ENCODE measurements at regions not wholly inside any gene's neighbourhood (a gene's known extent, or its start where the extent isn't known, plus 50 kb on each side); places are given as distances from the start of the nearest gene placed in this dataset.

DNA sequence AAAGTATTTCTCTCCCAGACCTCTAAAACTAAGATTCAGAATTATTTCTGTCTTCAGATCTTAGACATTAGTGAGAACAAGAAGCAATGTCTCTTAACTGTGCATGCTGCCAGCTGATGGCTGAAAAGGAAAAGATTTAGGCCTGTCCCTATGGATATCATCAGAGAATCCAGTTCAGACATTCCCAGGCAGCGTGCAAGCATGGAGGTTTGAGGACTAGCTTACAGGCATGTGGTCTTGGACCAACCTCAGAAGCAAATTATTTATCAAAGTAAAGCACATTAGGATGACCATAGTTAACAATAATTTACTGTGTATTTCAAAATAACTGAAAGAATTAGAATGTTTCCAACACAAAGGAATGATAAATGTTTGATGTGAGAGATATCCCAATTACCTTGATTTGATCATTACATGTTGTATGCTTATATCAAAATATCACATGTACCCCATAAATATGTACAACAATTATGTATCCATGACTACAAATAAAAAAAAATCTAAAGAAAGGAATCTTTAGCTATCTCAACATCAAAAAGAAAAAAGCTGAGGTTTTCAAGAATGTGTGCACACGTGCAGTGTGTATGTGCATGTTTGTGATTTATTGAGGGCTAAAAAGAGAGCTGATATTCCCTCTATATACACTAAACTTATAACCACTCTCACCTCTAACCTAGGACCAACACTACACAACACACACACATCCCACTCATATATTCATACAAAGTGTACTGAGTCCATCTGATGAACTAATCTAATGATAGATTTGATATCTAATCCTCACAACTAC is 108.9 kb upstream of the THBS1 start:
- DNase-seq: no peak

- DNase-seq: no peak
Observed at GRCh38 chr15:39472621-39473297, 108.1 kb upstream of the THBS1 start.

GRCh38 chr15:39473298-39473947 is 107.5 kb upstream of the THBS1 start:
- no peak for DNase-seq

DNA sequence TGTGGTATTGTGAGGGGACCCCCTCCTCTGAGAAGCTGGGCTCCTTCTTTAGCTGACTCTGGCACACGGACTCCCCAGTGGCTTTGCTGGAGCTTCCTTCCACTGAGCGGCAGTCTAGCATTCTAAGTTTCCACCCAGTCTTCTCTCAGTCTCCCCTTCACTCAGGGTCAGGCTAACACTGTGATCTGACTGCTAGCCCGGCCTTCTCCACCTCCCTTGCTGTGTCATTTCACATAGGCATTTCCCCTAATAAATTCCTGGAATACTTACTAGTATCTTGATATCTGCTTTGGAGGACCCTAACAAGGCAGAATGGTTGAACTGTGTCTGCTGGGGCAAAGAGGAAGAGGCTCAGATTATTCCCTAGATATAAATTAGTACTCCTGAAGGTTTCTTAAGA is 106.2 kb upstream of the THBS1 start:
- DNase-seq: no peak

DNA sequence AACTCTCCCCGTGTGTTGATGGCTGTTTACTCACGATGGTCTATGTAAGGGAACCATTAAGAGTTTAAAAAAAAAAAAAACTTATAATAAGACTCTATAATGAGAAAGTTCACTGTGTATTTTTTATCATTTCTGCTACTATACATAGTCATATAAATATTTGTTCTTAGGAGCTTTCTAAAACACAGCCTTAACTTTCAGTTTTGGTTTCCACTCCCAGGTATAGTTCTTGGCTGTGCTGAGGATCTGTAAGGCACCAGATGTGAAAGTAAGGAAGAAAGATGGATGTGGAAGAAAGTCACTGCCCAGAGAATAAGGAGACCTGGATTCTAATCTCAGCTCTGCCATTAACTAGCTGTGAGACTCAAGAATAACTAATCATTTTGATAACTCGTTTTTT is 101.9 kb upstream of the THBS1 start:
- no peak for DNase-seq

DNA sequence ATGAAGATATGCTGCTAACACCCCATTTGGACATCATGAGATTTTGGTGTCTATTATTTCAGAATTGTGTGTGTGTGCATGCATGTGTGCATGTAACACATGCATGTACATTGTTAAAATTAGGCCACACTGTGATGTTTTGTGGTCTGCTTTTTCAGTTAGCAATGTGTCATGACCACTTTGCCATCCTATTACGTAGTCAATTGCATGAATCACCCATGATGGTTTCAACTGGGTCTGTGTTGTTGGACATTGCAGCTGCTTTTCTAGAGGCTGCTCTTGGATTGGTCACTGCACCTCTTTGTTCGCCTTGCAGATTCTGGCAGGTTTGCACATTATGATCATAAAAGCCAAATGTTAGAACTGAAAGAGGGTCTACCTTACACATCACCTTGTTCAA is 101.0 kb upstream of the THBS1 start:
- no peak for DNase-seq

- DNase-seq: no peak
Observed at GRCh38 chr15:39482459-39482858, 98.4 kb upstream of the THBS1 start.

GRCh38 chr15:39486621-39487457 is 94.0 kb upstream of the THBS1 start:
- no peak for DNase-seq

DNA sequence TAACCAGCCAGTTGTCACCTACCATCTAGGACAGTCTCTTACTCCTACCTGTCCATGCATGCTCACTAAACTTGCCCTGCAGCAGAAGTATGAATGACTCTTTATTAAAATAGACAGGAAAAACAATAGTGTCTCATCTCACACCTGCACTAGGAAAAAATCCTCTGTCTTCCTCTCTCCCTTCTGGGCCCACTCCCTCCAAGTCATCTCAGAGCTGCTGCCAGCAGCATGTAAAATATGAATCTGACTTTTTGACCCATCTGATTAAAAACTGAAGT is 93.5 kb upstream of the THBS1 start:
- no peak for DNase-seq

DNA sequence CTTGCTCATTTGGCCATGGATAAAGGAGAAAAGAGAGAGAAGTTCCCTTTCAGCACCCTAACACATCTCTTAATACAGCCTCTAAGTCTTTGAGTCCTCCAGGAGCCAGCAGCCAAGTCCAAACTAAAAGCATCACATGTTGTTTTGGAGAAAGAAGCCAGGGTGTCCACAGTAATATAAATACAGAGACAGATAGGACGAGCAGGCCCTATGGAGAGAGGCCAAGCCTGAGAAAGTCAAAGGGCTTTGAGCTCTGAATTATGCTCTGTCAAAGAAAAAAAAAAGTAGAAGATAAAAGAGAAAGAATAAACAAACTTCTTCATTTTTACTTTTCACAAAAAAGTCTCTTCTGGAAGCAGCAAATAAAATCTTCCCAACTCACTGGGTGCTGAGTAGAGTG is 92.4 kb upstream of the THBS1 start:
- DNase-seq: no peak

DNA sequence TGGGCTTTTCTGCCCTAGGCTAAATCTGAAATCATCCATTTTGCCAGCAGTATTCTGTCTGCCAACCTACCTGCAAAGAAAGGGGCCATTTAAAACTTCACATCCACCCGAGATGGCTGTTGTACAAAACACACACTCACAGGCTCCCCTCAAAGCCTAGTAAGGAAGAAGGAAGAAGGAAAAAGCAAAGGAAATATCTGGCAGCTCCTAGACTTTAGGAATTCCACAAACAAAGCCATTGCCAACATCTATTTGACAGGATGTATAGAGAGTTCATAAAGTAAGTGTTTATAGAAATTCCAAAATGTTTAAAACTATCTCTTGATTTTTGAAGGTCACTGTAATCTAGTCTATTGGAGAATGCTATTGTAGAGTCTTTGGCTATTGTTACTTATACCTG is 91.9 kb upstream of the THBS1 start:
- no peak for DNase-seq

DNA sequence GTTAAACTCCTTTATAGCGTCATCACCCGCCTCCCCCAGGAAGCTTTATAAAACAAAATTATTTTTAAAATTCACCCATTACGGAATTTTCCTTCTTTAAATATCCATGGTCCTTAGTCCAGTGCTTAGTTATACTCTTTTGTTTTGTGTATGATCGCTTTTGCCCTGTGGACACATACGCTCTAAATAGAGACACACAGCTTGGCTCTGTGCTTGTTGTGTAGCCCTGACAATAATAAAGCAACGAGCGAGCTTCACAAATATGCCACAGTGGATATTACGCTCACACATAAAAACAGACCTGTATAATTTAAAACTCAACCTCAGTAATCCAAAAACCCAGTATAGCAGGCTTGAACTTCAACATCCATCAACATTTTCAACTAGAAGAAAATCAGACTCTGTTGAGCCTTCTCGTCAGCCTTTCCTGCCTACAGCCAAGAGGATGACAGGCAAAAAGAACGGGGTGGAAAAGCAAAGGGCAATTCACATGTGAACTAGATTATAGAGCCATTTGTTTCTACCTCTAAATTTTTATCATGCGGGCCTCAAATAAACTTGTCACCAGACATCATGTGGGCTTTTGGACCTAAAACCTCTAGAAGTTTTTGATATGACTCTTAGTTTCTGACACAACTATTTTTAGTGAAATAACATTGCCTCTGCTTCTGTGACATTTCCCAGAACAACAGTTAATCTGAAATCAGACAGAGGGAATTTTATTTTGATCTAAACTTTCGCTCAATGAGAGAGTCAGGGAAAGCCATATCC is 89.6 kb upstream of the THBS1 start:
- no peak for DNase-seq

- no peak for DNase-seq
Observed at GRCh38 chr15:39491886-39492490, 88.9 kb upstream of the THBS1 start.

DNA sequence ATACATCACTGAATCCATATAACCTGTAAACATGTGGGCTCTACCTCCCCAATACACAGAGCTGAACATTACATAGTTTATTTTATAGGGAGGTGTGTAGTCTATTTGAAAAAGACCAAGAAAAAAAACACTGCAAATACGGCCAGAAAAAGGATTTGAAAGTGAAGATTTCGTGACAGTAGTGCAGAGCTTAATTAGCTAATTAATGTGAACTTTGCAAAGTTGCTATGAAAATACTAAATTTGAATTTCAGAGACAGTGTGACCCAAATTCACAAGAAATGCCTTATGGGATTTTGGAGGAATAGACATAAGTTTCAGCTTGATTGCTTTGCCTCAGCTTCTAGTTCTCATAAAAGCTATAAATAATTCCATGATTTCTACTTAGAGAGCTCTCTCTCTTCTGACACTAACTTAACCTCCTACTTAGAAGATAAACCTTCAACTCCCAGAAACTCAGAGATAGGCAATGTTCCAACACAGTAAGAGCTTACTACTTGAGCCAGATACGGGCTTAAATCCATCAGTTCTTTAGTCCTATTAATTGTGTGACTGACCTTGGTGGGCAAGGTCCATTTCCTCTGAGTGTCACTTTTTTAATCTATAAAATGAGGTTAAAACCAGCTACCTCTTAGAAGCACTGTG is 87.3 kb upstream of the THBS1 start:
- DNase-seq: no peak

GRCh38 chr15:39494462-39494861 is 86.4 kb upstream of the THBS1 start:
- DNase-seq: no peak

DNA sequence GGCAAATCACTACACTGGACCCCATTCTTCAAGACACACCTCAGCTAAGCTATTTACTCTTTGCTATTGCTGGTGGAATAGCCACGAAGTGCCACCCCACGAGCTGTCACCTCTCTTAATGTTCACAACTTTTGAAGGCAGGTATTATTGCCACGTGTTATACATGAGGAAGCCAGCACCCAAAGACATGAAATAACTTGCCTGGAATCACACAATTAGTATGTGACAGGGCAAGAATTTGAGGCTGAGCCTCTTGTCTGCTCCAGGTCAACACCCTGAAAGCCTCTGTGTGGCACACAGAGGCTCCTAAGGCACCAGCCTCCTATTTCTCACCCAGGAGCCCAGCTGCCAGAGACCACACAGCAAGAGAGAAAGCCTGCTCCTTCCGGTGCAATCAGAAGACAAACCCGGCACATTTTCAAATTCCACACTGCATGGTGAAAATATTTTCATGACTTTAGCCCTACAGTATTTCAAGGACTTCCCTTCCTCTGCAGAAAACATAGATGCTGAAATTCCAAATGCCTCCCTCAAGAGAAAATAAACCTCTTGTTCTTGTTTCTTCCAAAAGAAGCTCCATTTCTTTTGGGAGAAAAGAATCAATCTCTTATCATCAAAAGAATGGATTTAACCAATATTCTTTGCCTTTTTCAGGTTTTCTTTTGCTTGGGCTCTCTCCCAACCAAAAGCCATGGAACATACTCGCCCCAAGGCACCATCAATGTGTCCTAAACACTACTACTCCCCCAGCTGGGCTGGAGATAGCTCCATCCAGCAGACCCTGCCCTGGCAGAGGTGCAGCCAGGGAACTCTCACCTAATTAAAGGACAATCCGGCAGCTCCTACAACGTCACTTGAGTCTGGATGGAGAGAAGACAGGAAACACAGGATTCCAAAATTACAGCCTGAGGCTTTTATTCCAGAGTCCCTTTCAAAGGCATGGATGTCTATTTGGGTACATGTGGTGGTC is 84.7 kb upstream of the THBS1 start:
- DNase-seq: no peak

DNA sequence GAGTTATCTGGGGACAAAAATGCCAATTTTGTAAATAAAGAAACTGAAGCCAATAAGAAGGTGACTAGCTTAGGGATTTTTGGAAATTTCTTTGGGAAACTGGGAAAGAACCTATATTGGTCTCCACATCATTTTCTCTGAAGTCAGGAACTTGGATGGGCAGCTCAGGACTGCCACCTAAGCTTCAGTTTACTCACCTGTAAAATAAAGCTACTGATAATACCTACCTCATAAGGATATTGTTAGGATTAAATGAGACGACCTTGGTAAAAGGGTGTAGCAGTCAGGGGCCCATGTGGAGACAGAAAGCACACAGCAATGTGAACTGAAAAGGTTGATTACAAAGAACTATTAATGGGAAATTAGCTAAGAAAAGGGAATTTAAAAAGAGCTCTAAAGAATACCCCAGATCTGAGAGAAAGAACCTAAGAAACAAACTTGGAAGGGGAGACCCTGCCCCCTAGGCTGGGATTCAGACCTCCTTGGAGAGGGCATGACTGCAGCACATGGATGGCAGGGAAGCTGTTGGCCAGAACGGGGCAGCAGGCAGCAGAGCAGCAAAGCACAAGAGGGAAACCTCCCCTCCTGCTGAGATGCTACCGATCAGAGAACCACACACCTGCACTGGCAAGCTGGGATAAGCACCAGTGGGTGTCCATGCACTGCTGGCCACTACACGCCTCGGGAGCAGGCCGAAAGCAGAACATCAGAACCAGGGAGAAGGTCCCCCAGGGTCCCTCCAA is 83.7 kb upstream of the THBS1 start:
- DNase-seq: no peak

DNA sequence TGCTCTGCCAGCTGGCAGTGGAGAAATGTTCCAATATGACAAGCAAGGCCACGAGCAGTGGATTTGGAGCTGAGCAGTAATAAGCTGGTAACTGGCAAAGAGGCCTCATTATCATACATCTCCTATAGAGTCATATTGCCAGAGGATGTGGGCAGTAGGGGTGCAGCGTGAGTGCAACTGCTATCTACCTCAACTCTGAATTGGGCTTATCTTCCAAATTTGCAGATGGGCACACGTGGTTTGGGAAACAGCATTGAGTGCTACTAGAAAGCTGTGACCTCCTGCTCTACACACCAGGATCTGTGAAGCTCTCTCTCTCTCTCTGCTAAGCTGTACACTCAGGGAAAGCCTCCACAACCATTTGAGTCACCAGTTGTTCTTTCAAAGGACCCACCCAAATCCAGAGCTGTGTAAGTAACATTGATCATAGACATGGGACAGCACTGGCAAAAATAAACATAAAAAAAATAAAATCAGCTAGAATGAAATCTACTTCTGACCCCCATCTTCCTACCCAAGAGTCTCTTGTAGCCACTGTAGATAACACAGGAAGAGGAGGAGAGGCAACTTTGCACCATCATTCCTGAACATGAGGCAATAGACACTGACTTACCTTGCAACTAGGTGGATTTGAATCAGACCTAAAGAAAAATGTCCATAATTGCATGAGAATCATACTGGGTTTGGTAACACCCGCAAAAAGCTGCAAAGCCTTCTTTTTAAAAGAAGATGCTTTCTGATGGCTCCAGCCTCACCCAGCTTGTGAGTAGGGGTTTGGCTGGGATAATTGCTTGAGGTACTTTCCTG is 82.9 kb upstream of the THBS1 start:
- DNase-seq: no peak

GRCh38 chr15:39498629-39499028 is 82.2 kb upstream of the THBS1 start:
- DNase-seq: no peak

Data from NCI-H1417 treated with DMSO at 0.1 percent for 48 hours (cell line).